K562 (cell line): ENCODE measurements at regions not wholly inside any gene's neighbourhood (a gene's known extent, or its start where the extent isn't known, plus 50 kb on each side); places are given as distances from the start of the nearest gene placed in this dataset.

ENCODE experiments used
- DMBX1 ChIP-seq: fragments of 250-450 bp; sonication (Bioruptor Pico); IDR thresholded peaks from 2 replicates; pipeline ENCODE4 v1.8.0; 2022; ENCODE audit warnings: inconsistent platforms, mild to moderate bottlenecking, moderate library complexity, borderline replicate concordance
- HSF4 ChIP-seq: fragments of 250-450 bp; sonication (Bioruptor Pico); IDR thresholded peaks from 2 replicates; pipeline ENCODE4 v2.1.2; 2022; ENCODE audit warnings: mild to moderate bottlenecking, moderate library complexity, borderline replicate concordance
- MEF2A ChIP-seq: IDR thresholded peaks from 2 replicates; pipeline ENCODE4 v1.6.1; 2011; ENCODE audit warnings: low read depth, mild to moderate bottlenecking, low read length, moderate library complexity; ENCODE audit not compliant: control insufficient read depth
- TBL1XR1 ChIP-seq, 2 experiments: IDR thresholded peaks; 2 replicates each; pipeline ENCODE4 v1.6.1; 2012; ENCODE audit warnings: improper control_type of control experiment in 2 of 2, low read length in 2 of 2, mild to moderate bottlenecking in 1 of 2
- TF ChIP-seq, protein P1 (sequence below), 3 experiments: IDR thresholded peaks in 2 of 3; conservative IDR thresholded peaks in 1 of 3; 2 replicates each; pipeline ENCODE4 v1.5.1; 2011 to 2012; ENCODE audit warnings: low read length in 3 of 3, mild to moderate bottlenecking in 3 of 3, control low read depth in 2 of 3, improper control_type of control experiment in 1 of 3, inconsistent platforms in 1 of 3, low read depth in 1 of 3, mixed read lengths in 1 of 3, moderate library complexity in 1 of 3; ENCODE audit not compliant: insufficient read depth in 2 of 3

DNA sequence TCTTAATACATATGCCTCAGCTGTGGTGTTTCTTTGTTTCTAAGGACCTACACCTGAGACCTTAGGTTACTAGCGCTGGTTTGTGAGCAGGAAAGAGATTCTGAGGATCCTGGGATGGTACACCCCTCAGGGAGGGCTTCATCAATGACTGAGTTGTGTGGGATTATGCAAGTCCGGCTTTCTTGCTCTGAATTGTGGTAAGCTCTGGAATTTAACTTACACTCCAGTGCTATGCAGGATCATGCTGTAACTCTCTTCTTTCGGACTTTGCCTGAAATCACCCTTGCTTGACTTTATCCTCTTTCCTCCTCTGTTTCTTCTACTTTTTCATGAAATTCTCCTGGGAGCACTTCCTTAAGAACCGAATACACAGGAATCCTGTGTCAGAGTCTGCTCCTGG, 431.5 kb upstream of the BOD1L1 start:
- TF ChIP-seq TBL1XR1 (IDR thresholded peaks at IDR 0.05; ENCODE audit: low read length in 2 of 2) (no peak), HSF4 (CRISPR knock-in tag) (no peak), DMBX1 (no peak), MEF2A (no peak)
- TF ChIP-seq, protein P1, sequence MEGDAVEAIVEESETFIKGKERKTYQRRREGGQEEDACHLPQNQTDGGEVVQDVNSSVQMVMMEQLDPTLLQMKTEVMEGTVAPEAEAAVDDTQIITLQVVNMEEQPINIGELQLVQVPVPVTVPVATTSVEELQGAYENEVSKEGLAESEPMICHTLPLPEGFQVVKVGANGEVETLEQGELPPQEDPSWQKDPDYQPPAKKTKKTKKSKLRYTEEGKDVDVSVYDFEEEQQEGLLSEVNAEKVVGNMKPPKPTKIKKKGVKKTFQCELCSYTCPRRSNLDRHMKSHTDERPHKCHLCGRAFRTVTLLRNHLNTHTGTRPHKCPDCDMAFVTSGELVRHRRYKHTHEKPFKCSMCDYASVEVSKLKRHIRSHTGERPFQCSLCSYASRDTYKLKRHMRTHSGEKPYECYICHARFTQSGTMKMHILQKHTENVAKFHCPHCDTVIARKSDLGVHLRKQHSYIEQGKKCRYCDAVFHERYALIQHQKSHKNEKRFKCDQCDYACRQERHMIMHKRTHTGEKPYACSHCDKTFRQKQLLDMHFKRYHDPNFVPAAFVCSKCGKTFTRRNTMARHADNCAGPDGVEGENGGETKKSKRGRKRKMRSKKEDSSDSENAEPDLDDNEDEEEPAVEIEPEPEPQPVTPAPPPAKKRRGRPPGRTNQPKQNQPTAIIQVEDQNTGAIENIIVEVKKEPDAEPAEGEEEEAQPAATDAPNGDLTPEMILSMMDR (IDR thresholded peaks at IDR 0.05 in 2 of 3, conservative IDR thresholded peaks at IDR 0.05 in 1 of 3; ENCODE audit: insufficient read depth in 2 of 3, low read depth in 1 of 3, low read length in 3 of 3), result no peak
